HG03066 (cell line): ENCODE measurements at regions not wholly inside any gene's neighbourhood (a gene's known extent, or its start where the extent isn't known, plus 50 kb on each side); places are given as distances from the start of the nearest gene placed in this dataset.

Source experiments
- ATAC-seq: cut with Tn5 transposase; IDR thresholded peaks from one replicate; pipeline ENCODE4 v1.9.1; 2021; ENCODE audit warnings: low read depth; ENCODE audit not compliant: unreplicated experiment

- no peak for ATAC-seq
Observed at GRCh38 chr14:58697930-58698642, 60.3 kb downstream of the DACT1 start.

DNA sequence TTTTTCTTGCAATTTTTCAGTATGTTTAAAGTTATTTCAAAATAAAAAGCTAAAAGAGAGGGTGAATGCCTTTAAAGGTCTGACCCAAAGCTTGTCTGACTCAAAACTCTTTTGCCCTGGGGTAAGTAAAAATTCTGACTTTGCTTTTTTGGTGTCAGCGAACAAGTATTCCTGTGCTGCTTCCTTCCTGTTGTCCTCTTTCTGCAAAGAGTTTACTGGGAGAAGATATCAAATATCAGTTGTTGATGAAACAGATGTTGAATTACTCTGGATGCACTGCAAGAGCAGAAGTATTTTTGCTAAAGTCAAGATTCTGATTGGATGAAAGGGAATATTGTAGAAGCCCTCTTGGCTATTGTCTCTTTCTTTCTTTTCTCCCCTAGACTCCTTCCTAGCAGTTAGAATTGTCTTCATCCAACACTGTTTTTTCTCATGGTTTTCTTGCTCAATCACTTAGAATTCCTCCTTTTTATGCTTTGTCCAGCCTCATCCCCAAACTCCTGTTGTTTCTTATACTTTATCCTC, 62.0 kb downstream of the DACT1 start:
- no peak for ATAC-seq

- no peak for ATAC-seq
Observed at GRCh38 chr14:58701156-58701555, 63.4 kb downstream of the DACT1 start.

- no peak for ATAC-seq
Observed at GRCh38 chr14:58701604-58702003, 63.8 kb downstream of the DACT1 start.

GRCh38 chr14:58702441-58703160, 64.8 kb downstream of the DACT1 start:
- ATAC-seq = no peak

GRCh38 chr14:58703161-58703506, 65.4 kb downstream of the DACT1 start:
- no peak for ATAC-seq

DNA sequence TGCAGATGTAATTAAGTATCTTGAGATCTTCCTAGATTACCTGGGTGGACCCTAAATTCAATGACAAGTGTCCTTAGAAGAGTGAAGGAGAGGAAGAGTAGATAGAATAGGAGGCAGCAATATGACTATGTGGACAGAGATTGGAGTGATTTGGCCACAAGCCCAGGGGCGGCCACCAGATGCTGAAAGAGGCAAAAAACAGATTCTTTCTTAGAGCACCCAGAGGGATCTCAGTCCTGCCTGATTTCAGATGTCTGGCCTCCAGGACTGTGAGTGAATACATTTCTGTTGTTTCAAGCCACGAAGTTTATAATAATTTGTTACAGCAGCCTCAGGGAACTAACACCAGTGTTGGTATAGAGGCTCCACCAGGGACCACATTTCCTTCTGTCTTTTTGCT, 67.3 kb downstream of the DACT1 start:
- no peak for ATAC-seq

DNA sequence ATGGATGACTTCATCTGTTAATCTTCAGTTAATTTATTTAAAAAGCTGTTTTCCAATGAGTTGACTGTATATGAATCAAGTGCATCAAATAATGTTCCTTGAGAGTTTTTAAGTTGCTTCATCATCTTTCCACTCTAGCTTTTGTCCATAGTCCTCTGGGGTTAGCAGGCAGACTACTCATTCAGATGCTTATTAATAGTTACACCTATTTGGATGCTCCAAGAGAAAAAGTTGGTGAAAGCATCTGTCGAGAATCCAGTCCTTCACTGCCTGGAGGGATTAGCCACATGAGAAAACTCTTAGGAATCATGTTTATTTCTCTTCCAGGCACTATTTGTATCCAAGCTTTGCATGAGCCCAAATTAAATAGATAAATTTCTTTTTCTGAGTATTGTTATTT, 70.2 kb downstream of the DACT1 start:
- no peak for ATAC-seq

DNA sequence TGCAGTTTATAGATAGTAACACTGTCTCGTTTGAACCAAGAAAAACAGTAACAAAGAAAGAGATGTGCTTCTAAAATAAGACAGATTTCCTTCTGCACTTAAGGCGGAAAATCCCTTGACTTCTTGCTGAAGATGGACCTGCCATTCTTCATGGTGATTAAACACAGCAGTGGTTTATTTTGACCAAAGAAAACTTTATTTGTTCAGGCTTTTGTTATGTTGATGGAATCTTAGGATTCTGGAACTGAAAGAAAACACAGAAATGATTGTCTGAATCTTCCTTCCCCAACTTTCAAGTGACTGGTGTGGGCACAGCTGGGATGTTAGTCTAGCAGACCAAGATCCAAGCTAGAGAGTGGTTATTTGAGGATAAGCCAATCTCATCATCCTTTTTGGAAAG, 72.2 kb downstream of the DACT1 start:
- no peak for ATAC-seq

DNA sequence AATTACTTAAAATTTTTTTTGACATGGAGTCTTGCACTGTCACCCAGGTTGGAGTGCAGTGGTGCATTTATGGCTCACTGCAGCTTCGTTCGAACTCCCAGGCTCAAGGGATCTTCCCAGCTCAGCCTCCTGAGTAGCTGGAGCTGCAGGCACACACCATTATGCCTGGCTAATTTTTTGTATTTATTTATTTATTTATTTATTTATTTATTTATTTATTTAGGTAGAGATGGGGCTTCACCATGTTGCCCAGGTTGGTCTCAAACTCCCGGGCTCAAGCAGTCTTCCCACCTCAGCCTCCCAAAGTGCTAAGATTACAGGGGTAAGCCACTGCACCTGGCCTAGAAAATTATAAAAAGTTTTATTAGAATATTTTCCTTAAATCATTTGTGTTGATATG, 73.6 kb downstream of the DACT1 start:
- ATAC-seq = no peak

GRCh38 chr14:58712357-58712756, 74.6 kb downstream of the DACT1 start:
- no peak for ATAC-seq

DNA sequence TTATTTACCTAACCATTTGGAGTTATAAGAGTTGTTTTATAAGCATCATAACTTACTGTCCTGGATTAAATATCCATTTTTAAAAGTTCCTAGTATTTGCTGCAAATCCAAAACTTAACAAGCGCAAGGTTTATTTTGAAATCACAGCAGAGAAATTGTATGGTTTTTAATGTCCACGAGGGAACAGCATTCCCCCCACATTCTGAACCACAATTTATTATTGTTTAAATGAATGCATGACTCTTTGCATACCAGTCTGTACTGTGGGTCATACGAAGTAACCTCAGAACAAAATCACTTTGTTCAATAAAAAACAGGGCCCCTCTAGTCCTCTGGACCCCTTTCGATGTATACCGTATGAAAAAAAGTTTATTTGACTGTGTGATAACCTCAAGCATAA, 75.9 kb downstream of the DACT1 start:
- no peak for ATAC-seq

DNA sequence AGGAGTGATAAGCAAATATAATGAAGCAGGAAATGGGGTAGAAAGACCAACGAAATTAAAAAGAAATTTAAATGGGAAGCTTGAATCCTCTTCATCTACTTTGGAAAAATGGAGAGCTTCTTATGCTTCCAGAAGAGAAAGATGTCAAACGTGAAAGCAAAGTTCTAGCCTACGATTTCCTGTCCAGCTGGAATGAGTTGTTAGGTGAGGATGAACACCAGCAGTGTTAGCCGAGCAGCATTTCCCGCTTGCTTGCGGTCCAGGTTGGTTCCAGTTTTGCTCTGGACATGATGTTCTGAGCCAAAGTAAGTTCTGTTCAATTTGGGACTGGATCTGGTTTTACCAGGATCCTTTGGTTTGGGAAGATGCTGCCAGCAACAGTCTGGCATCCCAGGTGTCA, 78.9 kb downstream of the DACT1 start:
- no peak for ATAC-seq

DNA sequence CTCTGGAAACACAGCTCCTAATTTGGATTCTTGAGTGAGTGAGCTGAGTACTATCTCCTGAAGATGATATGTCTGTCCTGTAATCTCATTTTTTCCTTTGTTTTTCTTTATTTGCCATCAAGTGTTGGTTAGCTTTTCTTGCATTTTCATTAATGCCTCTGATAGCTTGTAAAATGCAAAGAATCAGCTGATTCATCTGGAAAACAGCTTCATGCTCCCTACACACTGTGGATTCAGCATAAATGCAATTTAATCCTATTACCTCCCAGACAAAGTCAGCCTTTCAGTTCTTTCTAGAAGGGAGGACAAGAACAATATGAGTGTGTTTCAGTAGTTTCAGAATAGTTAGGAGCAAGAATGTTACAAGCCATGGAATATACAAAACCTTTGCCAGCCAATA, 79.4 kb downstream of the DACT1 start:
- ATAC-seq = no peak

DNA sequence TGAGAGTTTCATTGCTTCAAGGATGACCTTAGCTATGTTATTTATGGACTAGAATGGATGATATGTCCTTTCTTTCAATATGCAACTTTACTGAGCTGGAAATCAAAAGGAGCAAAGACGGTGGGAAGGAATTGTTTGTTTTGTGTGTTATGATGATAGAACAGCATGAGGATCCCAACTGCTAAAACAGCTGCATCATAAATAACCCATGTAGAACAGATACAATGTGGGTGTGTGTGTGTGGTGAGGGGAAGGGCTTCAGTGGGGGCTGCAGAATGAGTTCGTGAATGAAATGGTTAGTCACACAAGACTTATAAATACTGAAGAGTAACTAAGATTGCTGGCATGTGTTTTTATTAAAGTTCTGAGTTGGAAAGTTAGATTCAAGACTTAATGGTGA, 80.1 kb downstream of the DACT1 start:
- ATAC-seq = no peak

GRCh38 chr14:58718226-58719205, 80.8 kb downstream of the DACT1 start:
- ATAC-seq = no peak

DNA sequence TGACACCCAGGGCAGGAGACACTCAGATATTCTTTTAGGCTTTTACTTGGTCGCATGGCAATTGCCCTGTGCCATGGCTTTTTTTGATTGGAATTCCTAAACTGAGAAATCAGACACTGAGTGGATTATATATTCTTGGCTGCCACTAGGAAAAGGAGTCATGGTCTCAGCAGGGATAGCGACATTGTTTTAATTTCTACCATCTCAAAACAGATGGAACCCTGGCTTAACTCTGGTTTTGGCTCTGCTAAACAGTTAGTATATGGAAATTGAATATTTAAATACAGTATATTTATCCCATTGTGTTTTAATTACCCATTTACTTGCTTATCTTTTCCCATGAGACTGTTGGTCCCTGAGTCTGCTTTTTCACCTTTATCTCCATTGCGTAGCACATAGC, 84.0 kb downstream of the DACT1 start:
- no peak for ATAC-seq

- ATAC-seq = no peak
Observed at GRCh38 chr14:58722441-58722840, 84.7 kb downstream of the DACT1 start.

DNA sequence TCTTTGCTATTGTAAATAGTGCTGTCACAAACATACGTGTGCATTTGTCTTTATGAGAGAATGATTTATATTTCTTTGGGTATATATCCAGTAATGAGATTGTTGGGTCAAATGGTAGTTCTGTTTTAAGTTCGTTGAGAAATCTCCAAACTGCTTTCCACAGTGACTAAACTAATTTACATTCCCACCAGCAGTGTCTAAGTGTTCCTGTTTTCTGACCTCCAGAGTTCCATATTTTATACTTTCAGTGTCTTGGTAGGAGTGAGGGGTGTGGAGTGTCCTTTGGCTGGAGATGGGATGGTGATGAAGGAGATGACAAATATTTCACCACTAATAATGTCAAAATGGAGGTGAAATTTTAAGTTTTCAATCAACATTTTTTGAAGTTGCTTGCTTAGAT, 86.4 kb downstream of the DACT1 start:
- ATAC-seq = no peak

GRCh38 chr14:58724702-58725101, 86.9 kb downstream of the DACT1 start:
- no peak for ATAC-seq

GRCh38 chr14:58725226-58725625, 87.5 kb downstream of the DACT1 start:
- ATAC-seq = no peak
